ENCODE measurements at regions not wholly inside any gene's neighbourhood (a gene's known extent, or its start where the extent isn't known, plus 50 kb on each side); places are given as distances from the start of the nearest gene placed in this dataset.

DNA sequence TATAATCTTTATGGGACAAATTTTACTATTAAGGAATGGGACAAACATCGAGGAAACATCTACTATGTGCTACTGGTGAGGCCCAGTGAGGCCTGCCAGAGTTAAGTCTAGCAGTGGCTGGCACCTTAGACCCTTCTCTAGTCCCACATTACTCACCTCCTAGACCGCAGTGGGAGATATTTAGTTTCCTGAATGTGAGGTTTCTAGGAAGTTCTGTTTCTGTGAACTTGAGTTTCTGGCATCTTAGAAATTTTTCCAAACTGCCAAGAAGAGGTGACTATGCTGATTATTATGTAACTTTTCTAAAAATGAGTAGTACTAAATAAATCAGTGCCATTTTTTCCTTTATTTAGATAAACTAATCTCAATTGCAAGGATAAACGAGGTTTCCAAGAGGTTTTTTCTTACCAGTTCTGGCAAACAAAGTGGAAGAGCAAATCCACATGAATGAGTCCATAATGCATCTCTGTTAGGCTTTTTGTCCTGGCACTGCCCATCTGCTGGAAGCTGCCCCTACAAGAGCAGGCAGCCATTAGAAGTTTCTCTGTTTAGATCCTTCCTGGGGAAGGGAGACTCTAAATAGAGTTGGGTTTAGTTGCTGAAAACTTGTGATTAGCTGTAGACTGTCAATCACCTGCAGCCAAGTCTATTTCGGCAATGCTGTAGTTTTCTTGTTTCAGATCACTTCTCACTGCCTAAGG, 348.7 kb downstream of the MAN2A1 start:
- TF ChIP-seq, protein P1, sequence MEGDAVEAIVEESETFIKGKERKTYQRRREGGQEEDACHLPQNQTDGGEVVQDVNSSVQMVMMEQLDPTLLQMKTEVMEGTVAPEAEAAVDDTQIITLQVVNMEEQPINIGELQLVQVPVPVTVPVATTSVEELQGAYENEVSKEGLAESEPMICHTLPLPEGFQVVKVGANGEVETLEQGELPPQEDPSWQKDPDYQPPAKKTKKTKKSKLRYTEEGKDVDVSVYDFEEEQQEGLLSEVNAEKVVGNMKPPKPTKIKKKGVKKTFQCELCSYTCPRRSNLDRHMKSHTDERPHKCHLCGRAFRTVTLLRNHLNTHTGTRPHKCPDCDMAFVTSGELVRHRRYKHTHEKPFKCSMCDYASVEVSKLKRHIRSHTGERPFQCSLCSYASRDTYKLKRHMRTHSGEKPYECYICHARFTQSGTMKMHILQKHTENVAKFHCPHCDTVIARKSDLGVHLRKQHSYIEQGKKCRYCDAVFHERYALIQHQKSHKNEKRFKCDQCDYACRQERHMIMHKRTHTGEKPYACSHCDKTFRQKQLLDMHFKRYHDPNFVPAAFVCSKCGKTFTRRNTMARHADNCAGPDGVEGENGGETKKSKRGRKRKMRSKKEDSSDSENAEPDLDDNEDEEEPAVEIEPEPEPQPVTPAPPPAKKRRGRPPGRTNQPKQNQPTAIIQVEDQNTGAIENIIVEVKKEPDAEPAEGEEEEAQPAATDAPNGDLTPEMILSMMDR (IDR thresholded peaks at IDR 0.05; ENCODE audit: insufficient read depth, low read length): no peak
- TF ChIP-seq POLR2AphosphoS5 (IDR thresholded peaks at IDR 0.05; ENCODE audit: low read depth): no peak
- no peak for TF ChIP-seq SPI1 (IDR thresholded peaks at IDR 0.05; ENCODE audit: borderline replicate concordance, low read depth)
- TF ChIP-seq GABPA (IDR thresholded peaks at IDR 0.05; ENCODE audit: low read depth): no peak
- TF ChIP-seq, protein P2, sequence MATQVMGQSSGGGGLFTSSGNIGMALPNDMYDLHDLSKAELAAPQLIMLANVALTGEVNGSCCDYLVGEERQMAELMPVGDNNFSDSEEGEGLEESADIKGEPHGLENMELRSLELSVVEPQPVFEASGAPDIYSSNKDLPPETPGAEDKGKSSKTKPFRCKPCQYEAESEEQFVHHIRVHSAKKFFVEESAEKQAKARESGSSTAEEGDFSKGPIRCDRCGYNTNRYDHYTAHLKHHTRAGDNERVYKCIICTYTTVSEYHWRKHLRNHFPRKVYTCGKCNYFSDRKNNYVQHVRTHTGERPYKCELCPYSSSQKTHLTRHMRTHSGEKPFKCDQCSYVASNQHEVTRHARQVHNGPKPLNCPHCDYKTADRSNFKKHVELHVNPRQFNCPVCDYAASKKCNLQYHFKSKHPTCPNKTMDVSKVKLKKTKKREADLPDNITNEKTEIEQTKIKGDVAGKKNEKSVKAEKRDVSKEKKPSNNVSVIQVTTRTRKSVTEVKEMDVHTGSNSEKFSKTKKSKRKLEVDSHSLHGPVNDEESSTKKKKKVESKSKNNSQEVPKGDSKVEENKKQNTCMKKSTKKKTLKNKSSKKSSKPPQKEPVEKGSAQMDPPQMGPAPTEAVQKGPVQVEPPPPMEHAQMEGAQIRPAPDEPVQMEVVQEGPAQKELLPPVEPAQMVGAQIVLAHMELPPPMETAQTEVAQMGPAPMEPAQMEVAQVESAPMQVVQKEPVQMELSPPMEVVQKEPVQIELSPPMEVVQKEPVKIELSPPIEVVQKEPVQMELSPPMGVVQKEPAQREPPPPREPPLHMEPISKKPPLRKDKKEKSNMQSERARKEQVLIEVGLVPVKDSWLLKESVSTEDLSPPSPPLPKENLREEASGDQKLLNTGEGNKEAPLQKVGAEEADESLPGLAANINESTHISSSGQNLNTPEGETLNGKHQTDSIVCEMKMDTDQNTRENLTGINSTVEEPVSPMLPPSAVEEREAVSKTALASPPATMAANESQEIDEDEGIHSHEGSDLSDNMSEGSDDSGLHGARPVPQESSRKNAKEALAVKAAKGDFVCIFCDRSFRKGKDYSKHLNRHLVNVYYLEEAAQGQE (IDR thresholded peaks at IDR 0.05; ENCODE audit: insufficient replicate concordance, low read depth): no peak
